ENCODE measurements at regions not wholly inside any gene's neighbourhood (a gene's known extent, or its start where the extent isn't known, plus 50 kb on each side); places are given as distances from the start of the nearest gene placed in this dataset.
"Not testable (repeated sequence)": the region's sequence is repeated elsewhere in the genome, so short reads cannot be mapped to it uniquely, and the experiment has no call there.

GRCh38 chr12:124140944-124141486 is 153.9 kb upstream of the RFLNA start:
- Mint-ChIP-seq H3K27ac (ENCODE audit: unreplicated experiment) (no peak overlapping the region), H3K27me3 (ENCODE audit: unreplicated experiment) (peaks cover 39% of the 10 kb centered on the region), H3K36me3 (ENCODE audit: unreplicated experiment) (peaks cover 3% of the 10 kb centered on the region), H3K9me3 (ENCODE audit: unreplicated experiment) (peaks cover 14% of the 10 kb centered on the region), H3K4me3 (ENCODE audit: unreplicated experiment) (no peak overlapping the region), H3K4me1 (ENCODE audit: unreplicated experiment) (peaks cover 2% of the 10 kb centered on the region)
- DNase-seq (ENCODE audit: extremely low spot score, unreplicated experiment): no peak
- no peak for TF ChIP-seq CTCF (IDR thresholded peaks at IDR 0.05)

GRCh38 chr12:124141611-124142010 is 153.3 kb upstream of the RFLNA start:
- H3K4me3 Mint-ChIP-seq (ENCODE audit: unreplicated experiment); H3K4me1 Mint-ChIP-seq (ENCODE audit: unreplicated experiment); H3K27ac Mint-ChIP-seq (ENCODE audit: unreplicated experiment); H3K36me3 Mint-ChIP-seq (ENCODE audit: unreplicated experiment); DNase-seq (ENCODE audit: extremely low spot score, unreplicated experiment): not testable (repeated sequence)
- Mint-ChIP-seq H3K27me3 (ENCODE audit: unreplicated experiment) (peaks cover 39% of the 10 kb centered on the region), H3K9me3 (ENCODE audit: unreplicated experiment) (peaks cover 14% of the 10 kb centered on the region)

GRCh38 chr12:124142395-124143035 is 152.4 kb upstream of the RFLNA start:
- Mint-ChIP-seq H3K36me3 (ENCODE audit: unreplicated experiment) (peaks cover 3% of the 10 kb centered on the region), H3K9me3 (ENCODE audit: unreplicated experiment) (peaks cover 9% of the 10 kb centered on the region), H3K27me3 (ENCODE audit: unreplicated experiment) (peaks cover 39% of the 10 kb centered on the region), H3K4me3 (ENCODE audit: unreplicated experiment) (no peak overlapping the region), H3K27ac (ENCODE audit: unreplicated experiment) (no peak overlapping the region), H3K4me1 (ENCODE audit: unreplicated experiment) (peaks cover 2% of the 10 kb centered on the region)
- DNase-seq (ENCODE audit: extremely low spot score, unreplicated experiment): no peak
- TF ChIP-seq CTCF (IDR thresholded peaks at IDR 0.05): no peak

GRCh38 chr12:124143726-124144125 is 151.2 kb upstream of the RFLNA start:
- Mint-ChIP-seq H3K4me1 (ENCODE audit: unreplicated experiment) (peaks cover 7% of the 10 kb centered on the region), H3K9me3 (ENCODE audit: unreplicated experiment) (peaks cover 9% of the 10 kb centered on the region), H3K27me3 (ENCODE audit: unreplicated experiment) (peaks cover 39% of the 10 kb centered on the region), H3K36me3 (ENCODE audit: unreplicated experiment) (peaks cover 3% of the 10 kb centered on the region), H3K4me3 (ENCODE audit: unreplicated experiment) (no peak overlapping the region), H3K27ac (ENCODE audit: unreplicated experiment) (no peak overlapping the region)
- TF ChIP-seq CTCF (IDR thresholded peaks at IDR 0.05): no peak
- no peak for DNase-seq (ENCODE audit: extremely low spot score, unreplicated experiment)

GRCh38 chr12:124144531-124145194 is 150.2 kb upstream of the RFLNA start:
- H3K9me3 Mint-ChIP-seq (ENCODE audit: unreplicated experiment): peaks cover 9% of the 10 kb centered on the region

More at GRCh38 chr12:124144531-124145194, 150.2 kb upstream of the RFLNA start:
- no peak for TF ChIP-seq CTCF (IDR thresholded peaks at IDR 0.05)
- DNase-seq (ENCODE audit: extremely low spot score, unreplicated experiment): no peak
- Mint-ChIP-seq H3K36me3 (ENCODE audit: unreplicated experiment) (peaks cover 3% of the 10 kb centered on the region), H3K27me3 (ENCODE audit: unreplicated experiment) (peaks cover 34% of the 10 kb centered on the region), H3K4me1 (ENCODE audit: unreplicated experiment) (peaks cover 11% of the 10 kb centered on the region), H3K4me3 (ENCODE audit: unreplicated experiment) (no peak overlapping the region), H3K27ac (ENCODE audit: unreplicated experiment) (no peak overlapping the region)
